SHP77 (cell line): ENCODE measurements at regions not wholly inside any gene's neighbourhood (a gene's known extent, or its start where the extent isn't known, plus 50 kb on each side); places are given as distances from the start of the nearest gene placed in this dataset.

Experiments used
- DNase-seq, 2 experiments: peaks; one replicate each; lab custom pipeline; 2025; lab: John Stamatoyannopoulos, UW

DNA sequence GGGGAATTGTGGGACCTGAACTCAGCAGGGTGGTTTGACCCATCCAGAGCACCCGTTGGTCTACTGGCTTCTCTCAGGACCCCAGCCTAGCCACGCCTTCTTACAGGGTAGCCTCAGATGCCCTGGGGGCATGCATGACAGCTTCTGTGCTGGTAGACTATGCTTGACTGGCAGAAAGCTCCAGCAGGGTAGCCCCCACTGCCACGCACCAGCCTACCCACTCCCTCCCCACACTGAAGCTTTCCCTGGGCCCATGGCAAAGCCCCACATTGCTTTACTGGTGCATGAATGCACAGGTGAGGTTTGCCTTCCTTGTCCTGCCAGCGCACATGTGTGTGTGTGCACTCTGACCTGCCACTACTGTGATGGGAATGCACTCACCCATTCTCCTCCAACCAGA, 772.2 kb downstream of the LRFN5 start:
- no peak for DNase-seq

DNA sequence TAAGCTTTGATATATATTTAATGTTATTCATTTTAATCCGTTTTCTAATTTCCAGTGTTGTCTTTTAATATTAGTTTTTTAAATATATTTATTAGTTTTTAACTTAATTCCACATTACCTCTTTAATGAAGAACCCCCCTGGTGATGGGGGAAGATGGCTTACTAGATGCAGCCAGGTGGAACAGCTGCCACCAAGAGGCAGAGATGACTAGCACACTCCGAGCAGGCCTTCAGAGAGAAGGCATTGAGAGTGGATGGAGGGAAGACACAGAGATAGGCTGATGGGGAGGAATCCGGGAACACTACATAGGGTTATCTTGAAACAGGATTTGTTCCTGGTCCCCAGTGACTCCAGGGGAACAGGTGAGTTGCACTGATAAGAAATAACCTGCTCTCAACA, 771.6 kb downstream of the LRFN5 start:
- no peak for DNase-seq

GRCh38 chr14:42374332-42374731, 767.7 kb downstream of the LRFN5 start:
- DNase-seq = no peak

- DNase-seq = no peak
Measured at GRCh38 chr14:42370056-42370455, 763.4 kb downstream of the LRFN5 start.

DNA sequence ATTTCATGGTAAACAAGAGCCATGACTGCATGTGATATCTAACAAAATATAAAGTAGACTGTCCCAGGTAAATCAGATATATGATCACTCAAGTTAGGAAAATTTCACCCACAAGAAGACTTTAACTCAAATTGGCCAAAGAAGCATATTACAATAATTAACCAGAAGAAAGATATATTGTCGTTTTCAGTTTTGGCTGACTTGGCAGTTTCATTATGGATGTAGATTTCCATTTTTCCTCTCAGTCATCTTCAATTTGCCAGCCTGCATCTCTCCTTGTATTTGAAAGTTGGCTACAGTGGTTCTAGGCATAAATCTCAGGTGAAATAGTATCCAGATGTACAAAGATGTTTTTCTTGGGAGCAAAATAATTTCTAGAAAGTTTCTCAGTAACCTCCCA, 761.6 kb downstream of the LRFN5 start:
- no peak for DNase-seq

- DNase-seq = no peak
Measured at GRCh38 chr14:42353315-42353714, 746.6 kb downstream of the LRFN5 start.

DNA sequence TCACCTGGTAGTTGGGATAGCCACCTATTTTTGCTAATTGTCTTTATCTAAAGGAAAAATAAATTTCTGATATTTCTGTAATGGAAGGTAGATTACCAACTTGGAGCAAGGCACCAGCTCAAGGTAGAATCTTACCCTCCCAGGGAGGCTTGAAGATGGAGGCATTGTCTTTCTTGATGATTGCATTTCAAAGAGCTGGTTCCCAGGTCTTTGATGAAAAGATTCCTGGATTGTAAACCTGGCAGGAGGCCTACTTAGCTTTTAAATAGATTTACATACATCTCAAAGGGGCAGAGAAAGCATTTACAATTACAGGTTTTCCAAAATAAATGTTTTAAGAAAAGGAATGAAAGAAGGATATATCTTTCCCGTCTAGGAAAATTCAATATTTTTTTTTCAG, 729.2 kb downstream of the LRFN5 start:
- DNase-seq = no peak

- no peak for DNase-seq
Measured at GRCh38 chr14:42334931-42335330, 728.3 kb downstream of the LRFN5 start.

- no peak for DNase-seq
Measured at GRCh38 chr14:42323426-42323825, 716.8 kb downstream of the LRFN5 start.

GRCh38 chr14:42322531-42323284, 716.0 kb downstream of the LRFN5 start:
- no peak for DNase-seq

DNA sequence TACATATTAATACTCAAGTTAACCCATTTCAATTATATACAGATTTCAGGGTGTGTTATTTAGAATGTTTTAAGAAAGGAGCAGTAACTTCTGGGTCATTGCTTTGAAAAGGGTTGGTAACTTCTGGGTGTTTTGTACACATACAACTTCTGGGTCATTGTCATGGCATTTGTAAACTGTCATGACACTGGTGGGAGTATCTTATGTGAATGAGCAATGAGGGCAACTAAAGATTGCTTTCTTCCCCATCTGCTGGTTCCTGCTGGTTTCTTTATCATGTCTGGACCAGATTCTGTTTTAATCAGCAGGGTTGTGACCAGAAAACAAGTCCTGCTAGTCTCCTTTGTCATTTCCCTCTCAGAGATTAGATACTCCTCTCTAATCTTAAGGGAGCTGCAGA, 713.3 kb downstream of the LRFN5 start:
- DNase-seq = no peak

- no peak for DNase-seq
Measured at GRCh38 chr14:42316693-42317092, 710.0 kb downstream of the LRFN5 start.

GRCh38 chr14:42311876-42312275, 705.2 kb downstream of the LRFN5 start:
- no peak for DNase-seq

DNA sequence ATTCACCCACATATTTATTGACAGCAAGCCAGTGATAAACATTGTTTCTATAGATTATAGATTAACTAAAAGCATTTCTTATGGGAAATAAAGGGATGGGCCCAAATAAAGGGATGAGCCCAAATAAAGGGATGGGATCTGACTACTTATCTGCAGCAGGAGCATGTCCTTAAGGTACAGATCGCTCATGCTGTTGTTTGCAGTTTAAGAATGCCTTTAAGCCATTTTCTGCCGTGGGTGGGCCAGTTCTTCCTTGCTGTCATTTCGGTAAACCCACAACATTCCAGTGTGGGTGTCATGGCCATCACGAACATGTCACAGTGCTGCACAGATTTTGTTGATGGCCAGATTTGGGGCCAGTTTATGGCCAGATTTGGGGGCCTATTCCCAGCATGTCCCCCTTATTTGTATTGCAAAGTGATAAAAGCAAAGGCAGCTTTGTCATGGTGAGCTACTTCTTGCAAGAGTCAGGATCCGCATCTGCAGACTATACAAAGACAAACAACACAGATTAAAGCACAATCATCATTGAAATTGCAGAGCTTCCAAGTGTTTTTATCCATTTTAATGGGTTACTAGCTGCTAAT, 700.7 kb downstream of the LRFN5 start:
- DNase-seq = no peak

DNA sequence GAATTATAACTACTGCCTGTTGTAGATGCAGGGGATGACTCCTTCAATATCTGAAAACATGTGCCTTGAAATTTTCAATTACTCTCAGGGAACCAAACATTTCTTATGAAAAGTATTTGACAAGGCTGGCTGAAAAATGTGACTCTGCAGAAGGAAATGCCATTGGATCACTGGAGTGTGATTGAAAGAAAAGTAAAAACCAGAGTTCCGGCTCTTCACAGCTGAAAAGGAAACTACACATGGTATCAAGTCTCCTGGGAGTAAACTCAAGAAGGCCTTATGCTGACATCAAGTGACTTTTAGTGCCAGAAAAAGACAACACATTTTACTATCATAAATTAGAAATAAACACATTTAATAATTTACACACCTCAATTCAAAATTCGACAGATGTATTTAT, 693.0 kb downstream of the LRFN5 start:
- DNase-seq = no peak

DNA sequence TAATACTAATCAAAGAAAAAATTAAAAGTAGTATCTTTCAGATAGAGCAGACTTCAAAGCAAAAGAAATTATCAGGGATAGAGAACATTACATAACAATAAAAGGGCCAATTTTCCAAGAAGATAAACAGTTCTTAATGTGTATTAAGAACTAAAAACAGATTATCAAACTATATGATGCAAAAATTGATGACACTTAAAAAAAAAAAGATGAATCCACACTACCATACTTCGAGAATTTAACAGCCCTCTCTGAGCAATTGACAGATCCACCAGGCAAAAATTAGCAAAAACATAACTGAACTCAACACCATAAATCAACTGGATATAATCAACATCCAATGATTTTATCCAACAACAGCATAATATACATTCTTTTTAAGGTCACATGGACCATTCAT, 686.5 kb downstream of the LRFN5 start:
- no peak for DNase-seq

DNA sequence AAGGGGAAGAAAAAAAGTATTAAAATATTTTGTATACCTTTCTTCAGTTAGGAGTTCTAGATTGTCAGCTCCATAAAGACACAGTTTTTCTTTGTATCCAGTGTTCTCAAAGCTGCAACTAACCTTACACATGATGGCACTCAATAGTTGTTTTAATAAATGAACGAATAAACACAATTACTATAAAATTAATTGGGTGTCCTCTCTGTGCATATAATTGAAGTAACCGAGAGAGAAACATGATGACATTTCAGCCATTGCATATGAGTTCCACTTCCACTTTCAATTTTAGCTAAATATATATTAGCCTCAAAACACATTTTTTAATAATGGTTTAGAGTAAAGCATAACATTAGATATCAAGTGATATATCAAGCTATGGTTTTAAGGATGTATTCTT, 671.2 kb downstream of the LRFN5 start:
- no peak for DNase-seq

DNA sequence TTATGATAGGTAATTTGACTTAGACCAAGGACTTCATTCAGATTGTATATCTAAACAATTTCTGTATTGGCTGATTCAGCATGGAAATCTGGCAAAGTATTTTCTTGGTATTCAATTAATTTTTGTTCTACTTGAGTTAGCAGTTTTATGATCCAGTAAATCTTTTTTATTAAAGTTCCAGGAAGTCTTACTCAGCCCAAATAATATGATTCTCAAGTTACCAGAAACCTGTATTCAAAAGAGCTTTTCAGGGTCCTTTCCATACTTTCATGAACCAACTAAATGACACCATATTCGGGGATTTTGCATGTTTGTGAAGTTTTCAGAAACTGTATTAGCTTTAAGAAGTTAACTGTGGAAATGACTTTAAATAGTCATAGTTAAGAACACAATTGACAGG, 662.6 kb downstream of the LRFN5 start:
- no peak for DNase-seq

GRCh38 chr14:42248131-42248530, 641.5 kb downstream of the LRFN5 start:
- DNase-seq = no peak

- DNase-seq = no peak
Measured at GRCh38 chr14:42241101-42241500, 634.4 kb downstream of the LRFN5 start.

GRCh38 chr14:42229976-42230375, 623.3 kb downstream of the LRFN5 start:
- DNase-seq = no peak

DNA sequence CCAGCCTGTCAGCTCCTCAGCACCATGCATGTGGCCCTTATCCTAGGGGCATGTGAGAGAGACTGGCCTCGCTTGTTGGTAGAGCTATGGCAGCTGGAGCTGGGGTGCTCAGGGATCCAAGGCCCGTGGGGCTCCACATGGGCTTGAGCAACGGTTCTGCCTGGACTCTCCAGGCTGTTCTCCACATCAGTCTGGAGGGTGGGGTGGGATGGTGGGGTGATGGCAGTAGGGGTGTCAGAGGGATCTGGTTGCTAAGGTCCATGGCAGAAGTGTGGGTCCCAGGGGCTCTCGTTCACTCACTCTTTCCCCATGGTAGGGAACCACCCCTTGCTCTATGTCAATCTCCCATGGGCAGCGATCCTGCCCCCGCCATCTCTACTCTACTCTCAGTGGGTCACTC, 622.6 kb downstream of the LRFN5 start:
- no peak for DNase-seq

- no peak for DNase-seq
Measured at GRCh38 chr14:42228611-42229010, 621.9 kb downstream of the LRFN5 start.
